GM21526 (cell line): ENCODE measurements at regions not wholly inside any gene's neighbourhood (a gene's known extent, or its start where the extent isn't known, plus 50 kb on each side); places are given as distances from the start of the nearest gene placed in this dataset.
"Not testable (repeated sequence)": the region's sequence is repeated elsewhere in the genome, so short reads cannot be mapped to it uniquely, and the experiment has no call there.

ENCODE experiments used
- ATAC-seq: cut with Tn5 transposase; IDR thresholded peaks from one replicate; pipeline ENCODE4 v1.9.1; 2021; ENCODE audit warnings: moderate library complexity; ENCODE audit not compliant: unreplicated experiment, low FRiP score

GRCh38 chr5:107017616-107018015 lies 653.1 kb downstream of the EFNA5 start:
- ATAC-seq = no peak

GRCh38 chr5:107012371-107012770 lies 658.4 kb downstream of the EFNA5 start:
- ATAC-seq = no peak

- no peak for ATAC-seq
Measured at GRCh38 chr5:107011605-107012004, 659.1 kb downstream of the EFNA5 start.

GRCh38 chr5:107010060-107010459 lies 660.7 kb downstream of the EFNA5 start:
- ATAC-seq = no peak

GRCh38 chr5:107005653-107006052 lies 665.1 kb downstream of the EFNA5 start:
- no peak for ATAC-seq

GRCh38 chr5:107005161-107005560 lies 665.6 kb downstream of the EFNA5 start:
- ATAC-seq = no peak

- no peak for ATAC-seq
Measured at GRCh38 chr5:107002115-107002514, 668.6 kb downstream of the EFNA5 start.

- not testable (repeated sequence) for ATAC-seq
Measured at GRCh38 chr5:106999506-106999905, 671.2 kb downstream of the EFNA5 start.

- ATAC-seq = no peak
Measured at GRCh38 chr5:106986006-106986405, 684.7 kb downstream of the EFNA5 start.

GRCh38 chr5:106985174-106985573 lies 685.6 kb downstream of the EFNA5 start:
- no peak for ATAC-seq

- ATAC-seq = not testable (repeated sequence)
Measured at GRCh38 chr5:106979178-106979577, 691.6 kb downstream of the EFNA5 start.

- ATAC-seq = not testable (repeated sequence)
Measured at GRCh38 chr5:106978582-106979165, 692.1 kb downstream of the EFNA5 start.

GRCh38 chr5:106976363-106976762 lies 694.4 kb downstream of the EFNA5 start:
- no peak for ATAC-seq

GRCh38 chr5:106974272-106974671 lies 696.5 kb downstream of the EFNA5 start:
- no peak for ATAC-seq

GRCh38 chr5:106966686-106967315 lies 703.9 kb downstream of the EFNA5 start:
- ATAC-seq = no peak

GRCh38 chr5:106964132-106964531 lies 706.6 kb downstream of the EFNA5 start:
- no peak for ATAC-seq

- ATAC-seq = no peak
Measured at GRCh38 chr5:106963630-106964029, 707.1 kb downstream of the EFNA5 start.

GRCh38 chr5:106962464-106963230 lies 708.1 kb downstream of the EFNA5 start:
- no peak for ATAC-seq

GRCh38 chr5:106959387-106959786 lies 711.4 kb downstream of the EFNA5 start:
- ATAC-seq = no peak

- ATAC-seq = no peak
Measured at GRCh38 chr5:106957336-106957735, 713.4 kb downstream of the EFNA5 start.

- no peak for ATAC-seq
Measured at GRCh38 chr5:106956886-106957285, 713.9 kb downstream of the EFNA5 start.

- ATAC-seq = no peak
Measured at GRCh38 chr5:106956187-106956586, 714.5 kb downstream of the EFNA5 start.
